Calu3 (cell line): ENCODE measurements at regions not wholly inside any gene's neighbourhood (a gene's known extent, or its start where the extent isn't known, plus 50 kb on each side); places are given as distances from the start of the nearest gene placed in this dataset.

Experiments
- BruUV-seq: library from RNA; stranded (reverse); fragments of 400-500 nt; replicated peaks from 2 replicates; lab custom pipeline; 2021; lab: Mats Ljungman, UMichigan
- CTCF ChIA-PET: fragments of 300-600 bp; sonication (Branson Sonifier 250); formaldehyde crosslinking; loops from one replicate; lab custom pipeline; 2022; ENCODE audit warnings: antibody characterized with exemption; lab: Charles Lee
- DNase-seq: peaks from one replicate; pipeline ENCODE4 v3.0.0; 2022
- H3K27ac Mint-ChIP-seq: one replicate; pipeline ENCODE4 v1.8.0; 2022; ENCODE audit warnings: mixed read lengths; ENCODE audit not compliant: unreplicated experiment
- H3K27me3 Mint-ChIP-seq: one replicate; pipeline ENCODE4 v1.8.0; 2022; ENCODE audit warnings: mixed read lengths; ENCODE audit not compliant: unreplicated experiment
- H3K36me3 Mint-ChIP-seq: one replicate; pipeline ENCODE4 v1.8.0; 2022; ENCODE audit warnings: mild to moderate bottlenecking, moderate library complexity, mixed read lengths; ENCODE audit not compliant: insufficient read depth, unreplicated experiment
- H3K4me1 Mint-ChIP-seq: one replicate; pipeline ENCODE4 v1.8.0; 2022; ENCODE audit warnings: mild to moderate bottlenecking, low read depth, mixed read lengths; ENCODE audit not compliant: unreplicated experiment
- H3K4me3 Mint-ChIP-seq: one replicate; pipeline ENCODE4 v1.8.0; 2022; ENCODE audit warnings: mild to moderate bottlenecking, low read depth, moderate library complexity, mixed read lengths; ENCODE audit not compliant: unreplicated experiment
- H3K9me3 Mint-ChIP-seq: one replicate; pipeline ENCODE4 v1.8.0; 2022; ENCODE audit warnings: low read depth, mixed read lengths; ENCODE audit not compliant: unreplicated experiment
- intact Hi-C: fragments of 100-400 bp; cut with micrococcal nuclease; formaldehyde crosslinking; loops from one replicate; pipeline ENCODE4 v1.10.0; 2022; ENCODE audit not compliant: unreplicated experiment
- TF ChIP-seq, protein P1 (sequence below): fragments of 200-600 bp; IDR thresholded peaks from one replicate; pipeline ENCODE4 v1.8.0; 2022; ENCODE audit warnings: antibody characterized with exemption; ENCODE audit not compliant: unreplicated experiment

DNA sequence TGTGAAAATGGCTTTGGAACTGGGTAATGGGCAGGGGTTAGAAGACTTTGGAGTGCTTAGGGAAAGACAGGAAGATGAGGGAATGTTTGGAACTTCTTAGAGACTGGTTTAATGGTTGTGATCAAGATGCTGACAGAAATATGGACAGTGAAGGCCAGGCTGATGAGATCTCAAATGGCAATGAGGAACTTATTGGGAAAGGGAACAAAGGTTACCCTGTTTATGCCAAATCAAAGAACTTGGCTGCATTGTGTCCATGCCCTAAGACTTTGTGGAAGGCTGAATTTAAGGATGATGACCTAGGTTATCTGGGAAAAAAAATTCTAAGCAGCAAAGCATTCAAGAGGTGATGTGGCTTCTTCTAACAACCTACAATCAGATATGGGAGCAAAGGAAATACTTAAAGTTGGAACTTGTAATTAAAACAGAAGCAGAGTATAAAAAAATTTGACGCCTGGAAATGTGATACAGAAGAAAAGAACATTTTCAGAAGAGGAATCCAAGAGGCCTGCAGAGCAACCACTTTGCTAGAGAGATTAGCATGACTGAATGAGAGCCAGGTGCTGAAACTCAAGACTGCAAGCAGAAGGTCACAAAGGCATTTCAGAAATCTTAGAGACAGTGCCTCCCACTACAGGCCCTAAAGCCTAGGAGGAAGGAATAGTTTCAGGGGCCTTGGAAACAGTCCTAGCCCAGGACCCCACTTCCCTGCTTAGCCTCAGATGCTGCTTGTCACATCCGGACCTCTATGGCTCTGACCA lies 65.6 kb upstream of the FLRT2 start:
- no peaks in the 10 kb centered on the region for H3K36me3 Mint-ChIP-seq
- TF ChIP-seq, protein P1, sequence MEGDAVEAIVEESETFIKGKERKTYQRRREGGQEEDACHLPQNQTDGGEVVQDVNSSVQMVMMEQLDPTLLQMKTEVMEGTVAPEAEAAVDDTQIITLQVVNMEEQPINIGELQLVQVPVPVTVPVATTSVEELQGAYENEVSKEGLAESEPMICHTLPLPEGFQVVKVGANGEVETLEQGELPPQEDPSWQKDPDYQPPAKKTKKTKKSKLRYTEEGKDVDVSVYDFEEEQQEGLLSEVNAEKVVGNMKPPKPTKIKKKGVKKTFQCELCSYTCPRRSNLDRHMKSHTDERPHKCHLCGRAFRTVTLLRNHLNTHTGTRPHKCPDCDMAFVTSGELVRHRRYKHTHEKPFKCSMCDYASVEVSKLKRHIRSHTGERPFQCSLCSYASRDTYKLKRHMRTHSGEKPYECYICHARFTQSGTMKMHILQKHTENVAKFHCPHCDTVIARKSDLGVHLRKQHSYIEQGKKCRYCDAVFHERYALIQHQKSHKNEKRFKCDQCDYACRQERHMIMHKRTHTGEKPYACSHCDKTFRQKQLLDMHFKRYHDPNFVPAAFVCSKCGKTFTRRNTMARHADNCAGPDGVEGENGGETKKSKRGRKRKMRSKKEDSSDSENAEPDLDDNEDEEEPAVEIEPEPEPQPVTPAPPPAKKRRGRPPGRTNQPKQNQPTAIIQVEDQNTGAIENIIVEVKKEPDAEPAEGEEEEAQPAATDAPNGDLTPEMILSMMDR = no peak
- H3K27me3 Mint-ChIP-seq = no peaks in the 10 kb centered on the region
- no TSS peak for BruUV-seq
- DNase-seq = no peak
- intact Hi-C loops = no loop called here
- no peak overlapping the region for H3K4me3 Mint-ChIP-seq
- peaks cover 6% of the 10 kb centered on the region for H3K9me3 Mint-ChIP-seq
- no peak overlapping the region for H3K27ac Mint-ChIP-seq
- no peaks in the 10 kb centered on the region for H3K4me1 Mint-ChIP-seq
- CTCF ChIA-PET = no interaction called here

DNA sequence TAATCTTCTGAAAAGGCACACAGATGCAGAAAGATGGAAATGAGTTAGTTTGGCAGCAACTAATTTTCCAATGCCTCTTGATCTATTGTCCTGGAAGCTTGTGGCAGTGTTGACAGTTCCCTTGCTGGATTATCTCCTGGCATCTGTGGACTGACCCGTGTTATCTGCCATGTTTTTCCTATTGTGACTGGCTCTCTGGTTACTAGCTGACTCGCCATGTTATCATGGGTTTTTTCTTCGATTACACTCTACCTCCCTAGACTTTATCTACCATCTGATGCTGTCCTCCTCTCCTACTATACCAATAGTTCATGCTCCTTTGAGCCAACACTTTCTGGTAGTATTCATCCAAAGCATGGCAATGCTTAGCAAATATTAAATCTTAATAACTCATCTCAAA lies 63.3 kb upstream of the FLRT2 start:
- no peak overlapping the region for H3K4me3 Mint-ChIP-seq
- DNase-seq = no peak
- TF ChIP-seq, protein P1 = no peak
- H3K27me3 Mint-ChIP-seq = no peaks in the 10 kb centered on the region
- intact Hi-C loops = no loop called here
- H3K4me1 Mint-ChIP-seq = no peaks in the 10 kb centered on the region
- H3K9me3 Mint-ChIP-seq = peaks cover 3% of the 10 kb centered on the region
- BruUV-seq = no TSS peak
- H3K27ac Mint-ChIP-seq = no peak overlapping the region
- CTCF ChIA-PET = no interaction called here
- H3K36me3 Mint-ChIP-seq = no peaks in the 10 kb centered on the region

DNA sequence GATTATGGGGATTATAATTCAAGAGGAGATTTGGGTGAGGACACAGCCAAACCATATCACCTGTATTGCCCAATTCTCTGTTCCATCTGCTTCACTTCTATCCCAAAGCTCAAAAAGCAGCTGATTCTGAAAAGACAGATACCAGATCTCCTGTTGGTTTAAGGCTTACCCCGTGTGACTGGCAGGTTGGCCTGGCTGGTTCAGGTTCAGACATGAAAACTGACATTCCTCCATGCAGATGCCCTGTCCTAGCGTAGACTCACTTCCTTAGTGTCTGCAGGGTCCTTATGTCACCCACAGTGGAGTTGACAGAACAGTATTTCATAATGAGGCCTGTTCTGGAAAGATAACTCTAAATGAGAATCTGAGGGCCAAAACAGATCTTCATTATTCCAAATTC lies 61.1 kb upstream of the FLRT2 start:
- Mint-ChIP-seq H3K4me3 (no peak overlapping the region), H3K4me1 (no peaks in the 10 kb centered on the region), H3K36me3 (no peaks in the 10 kb centered on the region), H3K27ac (no peak overlapping the region), H3K9me3 (no peaks in the 10 kb centered on the region), H3K27me3 (no peaks in the 10 kb centered on the region)
- intact Hi-C loops = no loop called here
- no peak for DNase-seq
- CTCF ChIA-PET = no interaction called here
- TF ChIP-seq, protein P1 = no peak
- BruUV-seq = no TSS peak

DNA sequence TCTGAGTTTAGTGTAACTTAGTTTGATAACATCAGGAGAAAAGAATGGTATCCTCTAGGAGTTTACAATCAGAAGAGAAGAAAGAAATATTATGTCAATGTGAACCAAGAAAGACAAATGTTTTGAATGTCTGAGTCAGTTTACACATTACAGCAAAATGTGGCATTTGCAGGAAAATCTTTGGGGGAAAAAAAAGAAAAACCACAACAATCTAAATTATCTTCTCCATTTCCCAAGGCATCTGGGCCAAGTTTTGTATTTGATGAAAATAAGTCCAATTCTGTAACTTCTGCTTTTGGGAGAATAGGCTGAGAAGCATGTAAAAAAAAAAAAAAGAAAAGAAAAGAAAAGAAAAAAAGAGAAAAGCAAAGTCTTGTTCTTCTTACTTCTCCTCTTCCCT lies 58.8 kb upstream of the FLRT2 start:
- Mint-ChIP-seq H3K9me3 (no peaks in the 10 kb centered on the region), H3K4me3 (no peak overlapping the region), H3K27ac (no peak overlapping the region), H3K4me1 (no peaks in the 10 kb centered on the region), H3K27me3 (no peaks in the 10 kb centered on the region), H3K36me3 (no peaks in the 10 kb centered on the region)
- CTCF ChIA-PET = no interaction called here
- no peak for DNase-seq
- TF ChIP-seq, protein P1 = no peak
- intact Hi-C loops = no loop called here
- BruUV-seq = no TSS peak
